ENCODE measurements at regions not wholly inside any gene's neighbourhood (a gene's known extent, or its start where the extent isn't known, plus 50 kb on each side); places are given as distances from the start of the nearest gene placed in this dataset.

GRCh38 chr2:22525681-22526080 lies 859.3 kb upstream of the KLHL29 start:
- H3K4me3 Mint-ChIP-seq: no peak overlapping the region
- no peaks in the 10 kb centered on the region for H3K27me3 Mint-ChIP-seq (ENCODE audit: low read depth in 2 of 2)
- intact Hi-C loops (cut with micrococcal nuclease): no loop called here
- peaks cover 3 to 6% of the 10 kb centered on the region in 2 donors for H3K9me3 Mint-ChIP-seq
- no peaks in the 10 kb centered on the region for H3K36me3 Mint-ChIP-seq
- Histone ChIP-seq H3K27ac (ENCODE audit: low read length) (no peak overlapping the region), H3K9me3 (ENCODE audit: control insufficient read depth, insufficient read depth, low read length) (peaks cover 6% of the 10 kb centered on the region), H3K4me1 (ENCODE audit: control insufficient read depth, insufficient read depth, low read length) (no peaks in the 10 kb centered on the region), H3K36me3 (ENCODE audit: control insufficient read depth, insufficient read depth, low read length) (no peaks in the 10 kb centered on the region), H3K4me3 (ENCODE audit: low read length) (no peak overlapping the region), H3K27me3 (ENCODE audit: control insufficient read depth, insufficient read depth, low read length) (no peaks in the 10 kb centered on the region)
- ATAC-seq (no peak), DNase-seq (no peak)
- no peaks in the 10 kb centered on the region for H3K4me1 Mint-ChIP-seq
- H3K27ac Mint-ChIP-seq: no peak overlapping the region
- TF ChIP-seq CTCF (IDR thresholded peaks at IDR 0.05): no peak

- ATAC-seq (no peak), DNase-seq (no peak)
- no peak overlapping the region for H3K27ac ChIP-seq (ENCODE audit: low read length)
- no peaks in the 10 kb centered on the region for H3K4me1 ChIP-seq (ENCODE audit: control insufficient read depth, insufficient read depth, low read length)
- Mint-ChIP-seq H3K4me1 (no peaks in the 10 kb centered on the region), H3K27ac (no peak overlapping the region), H3K27me3 (ENCODE audit: low read depth in 2 of 2) (no peaks in the 10 kb centered on the region), H3K36me3 (no peaks in the 10 kb centered on the region), H3K4me3 (no peak overlapping the region), H3K9me3 (peaks cover 13 to 19% of the 10 kb centered on the region in 2 donors)
- H3K36me3 ChIP-seq (ENCODE audit: control insufficient read depth, insufficient read depth, low read length): no peaks in the 10 kb centered on the region
- H3K9me3 ChIP-seq (ENCODE audit: control insufficient read depth, insufficient read depth, low read length): no peaks in the 10 kb centered on the region
- H3K27me3 ChIP-seq (ENCODE audit: control insufficient read depth, insufficient read depth, low read length): no peaks in the 10 kb centered on the region
- 92% methylated on average over 4 of the region's 4 CpGs for WGBS (ENCODE audit: insufficient coverage)
- H3K4me3 ChIP-seq (ENCODE audit: low read length): no peak overlapping the region
- intact Hi-C loops (cut with micrococcal nuclease): no loop called here
- TF ChIP-seq CTCF (IDR thresholded peaks at IDR 0.05): no peak
Measured at GRCh38 chr2:22530131-22530530, 854.8 kb upstream of the KLHL29 start.

GRCh38 chr2:22536133-22536532 lies 848.8 kb upstream of the KLHL29 start:
- no CpG with 5 or more reads among the region's 2 CpGs for WGBS (ENCODE audit: insufficient coverage)
- Mint-ChIP-seq H3K27me3 (ENCODE audit: low read depth in 2 of 2) (no peaks in the 10 kb centered on the region), H3K9me3 (peaks cover 12 to 22% of the 10 kb centered on the region in 2 donors), H3K27ac (no peak overlapping the region), H3K36me3 (no peaks in the 10 kb centered on the region), H3K4me1 (no peaks in the 10 kb centered on the region), H3K4me3 (no peak overlapping the region)
- Histone ChIP-seq H3K36me3 (ENCODE audit: control insufficient read depth, insufficient read depth, low read length) (no peaks in the 10 kb centered on the region), H3K27ac (ENCODE audit: low read length) (no peak overlapping the region), H3K4me1 (ENCODE audit: control insufficient read depth, insufficient read depth, low read length) (no peaks in the 10 kb centered on the region), H3K4me3 (ENCODE audit: low read length) (no peak overlapping the region), H3K9me3 (ENCODE audit: control insufficient read depth, insufficient read depth, low read length) (peaks cover 2% of the 10 kb centered on the region), H3K27me3 (ENCODE audit: control insufficient read depth, insufficient read depth, low read length) (no peaks in the 10 kb centered on the region)
- ATAC-seq (no peak), DNase-seq (no peak)
- no peak for TF ChIP-seq CTCF (IDR thresholded peaks at IDR 0.05)
- intact Hi-C loops (cut with micrococcal nuclease): no loop called here

GRCh38 chr2:22554453-22554852 lies 830.5 kb upstream of the KLHL29 start:
- Mint-ChIP-seq H3K4me1 (no peaks in the 10 kb centered on the region), H3K4me3 (no peak overlapping the region), H3K36me3 (no peaks in the 10 kb centered on the region), H3K27me3 (ENCODE audit: low read depth in 2 of 2) (no peaks in the 10 kb centered on the region), H3K9me3 (peaks cover 16 to 18% of the 10 kb centered on the region in 2 donors), H3K27ac (no peak overlapping the region)
- Histone ChIP-seq H3K4me3 (ENCODE audit: low read length) (no peak overlapping the region), H3K9me3 (ENCODE audit: control insufficient read depth, insufficient read depth, low read length) (peaks cover 3% of the 10 kb centered on the region), H3K36me3 (ENCODE audit: control insufficient read depth, insufficient read depth, low read length) (no peaks in the 10 kb centered on the region), H3K27me3 (ENCODE audit: control insufficient read depth, insufficient read depth, low read length) (no peaks in the 10 kb centered on the region), H3K4me1 (ENCODE audit: control insufficient read depth, insufficient read depth, low read length) (no peaks in the 10 kb centered on the region), H3K27ac (ENCODE audit: low read length) (no peak overlapping the region)
- ATAC-seq (no peak), DNase-seq (no peak)
- WGBS (ENCODE audit: insufficient coverage): no CpG with 5 or more reads among the region's 1 CpG
- intact Hi-C loops (cut with micrococcal nuclease): no loop called here
- no peak for TF ChIP-seq CTCF (IDR thresholded peaks at IDR 0.05)
